ENCODE measurements at regions not wholly inside any gene's neighbourhood (a gene's known extent, or its start where the extent isn't known, plus 50 kb on each side); places are given as distances from the start of the nearest gene placed in this dataset.
A peak's percentile ranks its signal among the peaks of the same experiment; 100 is the strongest.
"Not testable (repeated sequence)": the region's sequence is repeated elsewhere in the genome, so short reads cannot be mapped to it uniquely, and the experiment has no call there.

DNA sequence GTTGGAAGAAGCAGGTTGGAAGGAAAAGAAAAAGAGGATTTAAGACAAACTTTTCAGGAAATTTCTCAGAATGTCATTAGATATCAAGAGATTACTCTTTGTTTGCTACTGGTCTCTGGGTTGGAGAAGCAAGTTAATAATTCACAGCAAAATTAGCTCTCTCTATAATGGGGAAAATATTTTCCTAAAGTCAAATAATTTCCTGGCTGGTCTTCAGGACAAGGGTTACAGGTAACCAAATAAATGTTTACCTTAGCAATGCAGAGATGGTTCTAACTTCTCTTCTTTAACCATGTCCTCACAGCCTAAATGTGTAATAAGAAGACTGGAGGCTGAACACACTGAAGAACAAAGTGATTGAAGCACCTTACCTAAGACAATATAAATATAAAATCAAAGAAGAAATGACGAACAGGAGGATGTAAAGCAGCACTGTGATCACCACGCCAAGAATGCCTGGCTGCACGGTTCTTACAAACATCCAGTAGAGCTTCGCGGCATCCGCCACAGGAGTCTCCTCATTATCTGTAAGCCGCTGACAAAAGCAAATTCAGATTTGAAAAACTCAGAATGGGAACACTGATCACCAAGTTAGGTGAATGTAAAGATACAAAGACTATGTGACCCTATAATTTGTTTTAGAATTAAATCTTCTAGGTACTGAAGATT lies 717.5 kb downstream of the TFAP2A start:
- intact Hi-C loops (cut with DNase I) = no loop called here
- ATAC-seq (no peak), DNase-seq (no peak)

DNA sequence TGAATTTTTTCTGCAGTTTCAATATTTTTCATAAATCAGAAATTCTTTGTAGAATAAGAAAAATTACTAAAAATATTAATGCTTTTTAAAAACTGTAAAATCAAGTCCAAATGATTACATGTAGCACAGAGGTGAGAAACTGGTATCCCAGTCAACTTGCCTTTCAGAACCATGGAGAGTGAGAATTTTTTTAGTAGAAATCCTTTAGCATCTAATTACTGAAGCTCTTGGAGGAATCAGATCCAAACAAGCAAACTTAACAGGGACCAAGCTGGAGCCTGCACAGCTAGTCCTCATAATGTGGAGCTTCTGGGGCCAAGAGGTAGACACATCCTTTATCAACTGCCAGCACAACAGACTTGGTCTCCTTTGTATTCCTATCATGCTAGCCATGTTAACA lies 724.5 kb downstream of the TFAP2A start:
- ATAC-seq (no peak), DNase-seq (no peak)
- intact Hi-C loops (cut with DNase I) = no loop called here

DNA sequence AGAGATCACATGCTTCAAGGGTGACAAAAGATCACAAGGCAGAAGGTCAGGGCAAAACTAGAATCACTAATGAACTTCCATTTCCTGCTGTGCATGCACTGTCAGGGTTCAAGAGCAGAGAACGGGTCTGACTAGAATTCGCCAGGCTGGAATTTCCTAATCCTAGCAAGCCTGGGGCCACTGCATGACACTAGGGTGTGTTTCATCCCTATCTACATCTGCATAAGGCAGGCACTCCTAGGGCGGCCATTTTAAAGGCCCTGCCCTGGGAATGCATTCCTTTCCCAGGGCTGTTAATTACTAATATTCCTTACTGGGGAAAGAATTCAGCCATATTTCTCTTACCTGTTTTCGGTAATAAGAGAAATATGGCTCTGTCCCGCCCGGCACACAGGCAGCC lies 734.1 kb downstream of the TFAP2A start:
- intact Hi-C loops (cut with DNase I); DNase-seq; ATAC-seq: not testable (repeated sequence)

GRCh38 chr6:9675122-9675521 lies 739.8 kb downstream of the TFAP2A start:
- DNase-seq (no peak), ATAC-seq (no peak)
- intact Hi-C loops (cut with DNase I) = no loop called here

GRCh38 chr6:9659848-9660247 lies 755.0 kb downstream of the TFAP2A start:
- intact Hi-C loops (cut with DNase I) = no loop called here
- DNase-seq (no peak), ATAC-seq (no peak)

- DNase-seq (no peak), ATAC-seq (no peak)
- intact Hi-C loops (cut with DNase I) = no loop called here
Measured at GRCh38 chr6:9657994-9658393, 756.9 kb downstream of the TFAP2A start.

GRCh38 chr6:9647599-9647998 lies 767.3 kb downstream of the TFAP2A start:
- ATAC-seq (peak in 1 of 2 donors; percentile 65), DNase-seq (no peak)
- intact Hi-C loops (cut with DNase I) = no loop called here

DNA sequence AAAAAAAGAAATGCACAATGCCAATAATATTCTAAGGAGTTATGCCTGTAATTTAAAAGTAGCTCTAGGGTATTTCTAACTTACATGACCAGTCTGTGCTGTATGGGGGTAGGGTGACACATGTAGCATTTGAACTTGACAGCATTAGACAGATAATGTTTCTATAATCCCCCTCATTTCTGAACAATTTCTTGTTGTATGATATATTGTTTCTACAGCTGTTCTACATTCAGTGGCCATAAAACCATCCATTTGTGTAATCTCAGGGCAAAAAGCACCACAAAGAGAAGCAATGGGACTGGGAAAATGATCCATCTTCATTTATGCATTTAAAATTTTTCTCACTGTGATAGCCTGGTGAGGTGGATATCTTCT lies 767.8 kb downstream of the TFAP2A start:
- no peak for DNase-seq
- intact Hi-C loops (cut with DNase I) = no loop called here
- no peak for ATAC-seq

DNA sequence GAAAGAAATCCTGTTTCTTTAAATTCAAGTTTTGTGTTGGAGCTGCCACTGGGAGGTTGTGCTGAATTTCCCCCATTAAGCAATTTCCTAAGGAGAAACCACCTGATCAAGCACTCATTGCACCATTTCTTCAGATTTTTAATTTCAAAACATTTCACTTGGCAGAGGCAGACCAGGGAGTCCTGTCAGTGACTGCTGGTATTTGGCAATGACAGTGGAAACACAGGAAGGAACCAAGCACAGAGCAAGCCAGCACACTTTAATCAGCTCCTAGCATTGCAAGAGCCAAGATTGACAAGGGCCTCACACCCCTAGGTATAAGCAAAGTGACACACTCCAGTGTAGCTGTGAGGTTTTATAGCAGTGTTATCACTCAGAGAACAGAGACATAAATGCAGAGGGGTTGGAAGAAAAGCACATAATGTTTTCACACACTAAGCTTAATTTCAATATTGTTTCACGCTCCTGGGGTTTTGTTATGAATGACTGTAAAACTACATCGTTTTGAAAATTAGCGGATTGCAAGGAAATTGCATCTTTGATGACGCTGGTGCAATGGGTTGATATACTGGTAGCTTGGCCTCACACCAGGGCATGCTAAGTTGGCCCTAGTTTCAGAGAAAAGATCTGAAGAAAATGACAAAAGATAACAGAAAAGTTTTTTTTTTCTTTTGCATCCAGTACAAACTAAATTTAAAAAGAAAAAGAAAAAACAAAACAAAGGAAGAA lies 768.4 kb downstream of the TFAP2A start:
- ATAC-seq (peak; percentile 97 to 98), DNase-seq (peak; percentile 50)
- intact Hi-C loops (cut with DNase I) = no loop called here

DNA sequence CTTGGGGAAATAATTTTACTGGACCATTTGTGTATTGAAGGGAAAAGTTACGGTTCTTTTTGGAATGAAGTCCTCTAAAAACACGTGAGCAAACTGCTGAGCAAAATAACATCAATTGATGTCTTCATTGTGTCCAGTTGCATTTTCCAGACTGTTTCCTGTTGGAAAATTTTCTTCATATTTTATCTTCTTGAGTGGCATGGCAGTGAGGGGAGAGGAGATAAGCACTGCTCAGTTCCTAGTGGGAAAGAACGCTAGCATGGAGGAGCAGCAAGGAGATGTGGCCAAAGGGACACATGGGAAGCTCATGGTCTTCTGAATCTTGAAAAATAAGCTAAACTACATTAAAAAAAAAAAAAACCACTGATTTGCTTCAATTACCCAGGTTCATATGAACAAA lies 776.0 kb downstream of the TFAP2A start:
- intact Hi-C loops (cut with DNase I) = no loop called here
- ATAC-seq (no peak), DNase-seq (no peak)

- intact Hi-C loops (cut with DNase I) = no loop called here
- no peak for ATAC-seq
- DNase-seq = no peak
Measured at GRCh38 chr6:9634776-9635175, 780.1 kb downstream of the TFAP2A start.

GRCh38 chr6:9632026-9632425 lies 782.8 kb downstream of the TFAP2A start:
- intact Hi-C loops (cut with DNase I) = no loop called here
- ATAC-seq (no peak), DNase-seq (no peak)

DNA sequence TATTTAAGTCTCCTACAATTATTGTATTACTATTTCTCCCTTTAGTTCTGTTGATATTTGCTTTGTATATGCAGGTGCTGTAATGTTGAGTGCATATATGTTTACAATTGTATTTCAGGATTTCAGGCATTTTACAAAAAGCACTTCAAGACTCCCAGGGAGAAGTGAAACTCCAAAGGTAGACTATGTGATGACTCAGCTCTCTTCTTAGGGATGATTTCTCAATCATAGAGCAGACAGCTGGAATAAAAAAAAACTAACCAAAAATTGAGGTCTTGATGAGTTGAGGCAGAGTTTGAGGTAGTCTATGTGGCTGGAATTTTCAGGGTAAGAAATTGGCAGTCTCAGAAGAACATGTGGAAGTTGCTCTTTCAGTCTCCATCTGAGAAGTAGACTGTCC lies 786.1 kb downstream of the TFAP2A start:
- no peak for ATAC-seq
- DNase-seq = no peak
- intact Hi-C loops (cut with DNase I) = no loop called here

DNA sequence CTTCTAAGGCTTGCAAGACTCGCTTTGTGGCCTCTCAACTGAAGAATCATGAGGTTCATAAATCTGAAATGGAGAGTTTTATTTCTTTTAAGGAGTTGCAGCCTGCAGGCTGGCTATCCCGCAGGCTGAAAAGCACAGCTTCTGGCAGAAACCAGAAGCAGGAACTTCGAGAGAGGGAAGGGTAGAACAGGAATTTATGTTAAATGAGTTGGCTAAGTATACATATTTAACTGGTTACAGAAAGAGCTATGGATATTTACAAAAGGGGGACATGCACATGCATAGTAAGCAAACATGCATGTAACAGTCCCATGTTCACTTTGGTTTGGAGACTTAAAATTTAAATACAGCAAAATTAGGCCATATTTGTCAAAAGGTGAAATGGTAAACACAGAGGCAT lies 787.0 kb downstream of the TFAP2A start:
- DNase-seq (no peak), ATAC-seq (no peak)
- intact Hi-C loops (cut with DNase I) = no loop called here

GRCh38 chr6:9623985-9624384 lies 790.9 kb downstream of the TFAP2A start:
- intact Hi-C loops (cut with DNase I) = no loop called here
- no peak for DNase-seq
- ATAC-seq = no peak

DNA sequence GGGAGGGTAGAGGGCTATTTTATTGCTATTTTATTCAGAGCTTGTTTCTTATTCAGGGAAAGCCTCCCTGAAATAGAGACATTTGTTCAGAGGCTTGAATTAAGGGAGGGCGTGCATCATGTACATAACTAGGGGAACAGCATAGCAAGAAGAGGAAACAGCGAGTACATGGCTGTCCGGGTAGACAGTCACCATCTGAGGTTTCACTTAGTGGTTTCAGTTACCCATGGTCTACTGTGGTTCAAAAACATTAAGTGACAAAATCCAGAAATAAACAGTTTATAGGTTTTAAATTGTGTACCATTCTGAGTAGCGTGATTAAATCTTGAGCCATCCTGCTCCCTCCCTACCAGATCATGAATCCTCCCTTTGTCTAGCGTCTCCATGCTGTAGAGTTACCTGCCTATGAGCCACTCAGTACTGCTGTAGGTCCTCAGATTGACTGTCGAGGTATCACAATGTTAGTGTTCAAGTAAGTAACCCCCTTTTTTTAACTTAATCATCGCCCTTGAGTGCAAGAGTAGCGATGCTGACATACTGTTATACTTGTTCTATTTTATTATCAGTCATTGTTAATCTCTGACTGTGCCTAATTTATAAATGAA lies 791.5 kb downstream of the TFAP2A start:
- ATAC-seq = no peak
- DNase-seq = no peak
- intact Hi-C loops (cut with DNase I) = no loop called here

GRCh38 chr6:9621276-9621675 lies 793.6 kb downstream of the TFAP2A start:
- DNase-seq (no peak), ATAC-seq (peak in 1 of 2 donors; percentile 46)
- intact Hi-C loops (cut with DNase I) = no loop called here

DNA sequence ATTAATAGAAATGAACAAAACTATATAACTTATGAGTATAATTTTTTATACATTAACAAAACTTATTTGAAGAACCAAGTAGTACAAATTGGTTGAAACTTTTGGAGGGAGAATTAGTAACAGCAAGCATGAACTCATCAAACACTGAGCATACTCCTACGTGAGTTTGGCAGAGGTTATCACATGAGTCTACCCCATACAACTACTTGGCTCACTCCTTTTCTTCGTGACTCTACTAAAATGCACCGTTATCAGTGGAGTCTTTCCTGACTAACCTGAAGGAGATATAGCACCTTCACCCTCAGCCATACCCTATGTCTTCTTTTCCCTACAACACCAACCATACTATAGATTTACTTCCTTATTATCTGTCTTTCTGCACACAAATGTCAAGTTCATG lies 794.2 kb downstream of the TFAP2A start:
- intact Hi-C loops (cut with DNase I) = no loop called here
- DNase-seq = no peak
- peak in 1 of 2 donors; percentile 89 for ATAC-seq

GRCh38 chr6:9620263-9620662 lies 794.6 kb downstream of the TFAP2A start:
- DNase-seq (no peak), ATAC-seq (peak in 1 of 2 donors; percentile 36)
- intact Hi-C loops (cut with DNase I) = no loop called here

GRCh38 chr6:9614778-9615177 lies 800.1 kb downstream of the TFAP2A start:
- ATAC-seq (no peak), DNase-seq (no peak)
- intact Hi-C loops (cut with DNase I) = no loop called here

- no peak for DNase-seq
- ATAC-seq = no peak
- intact Hi-C loops (cut with DNase I) = no loop called here
Measured at GRCh38 chr6:9612489-9612888, 802.4 kb downstream of the TFAP2A start.

Measured in left cardiac atrium (tissue), 4 donors.